Transverse colon (tissue), 4 donors: ENCODE measurements at regions not wholly inside any gene's neighbourhood (a gene's known extent, or its start where the extent isn't known, plus 50 kb on each side); places are given as distances from the start of the nearest gene placed in this dataset.

Source experiments
- DNase-seq: peaks from one replicate; pipeline ENCODE4 v3.0.0-alpha.2; 2019
- H3K27ac ChIP-seq, 4 donors: fragments of 200-600 bp; sonication (generic); 2 replicates each; pipeline ENCODE4 v1.5.1; 2016 to 2018; ENCODE audit warnings: inconsistent platforms in 4 of 4
- H3K27me3 ChIP-seq: fragments of 200-600 bp; sonication (generic); 2 replicates; pipeline ENCODE4 v1.5.1; 2017; ENCODE audit warnings: inconsistent platforms
- H3K36me3 ChIP-seq, 4 donors: fragments of 200-600 bp; sonication (generic); 2 replicates each; pipeline ENCODE4 v1.5.1; 2017 to 2019; ENCODE audit warnings: inconsistent platforms in 4 of 4
- H3K4me1 ChIP-seq, 4 donors: fragments of 200-600 bp; sonication (generic); 2 replicates each; pipeline ENCODE4 v1.5.1; 2017 to 2020; ENCODE audit warnings: inconsistent platforms in 4 of 4
- H3K4me3 ChIP-seq, 4 donors: fragments of 200-600 bp; sonication (generic); 1 replicate in 1 of 4; 2 replicates in 3 of 4; pipeline versions ENCODE4 v1.5.1 to v1.6.1; 2017 to 2019; ENCODE audit warnings: inconsistent platforms in 4 of 4
- H3K9me3 ChIP-seq, 2 donors: fragments of 200-600 bp; sonication (generic); 2 replicates each; pipeline ENCODE4 v1.5.1; 2017 to 2019; ENCODE audit warnings: inconsistent platforms in 2 of 2
- EP300 ChIP-seq: sonication (generic); formaldehyde crosslinking; IDR thresholded peaks from one replicate; pipeline ENCODE4 v1.6.1; 2017; ENCODE audit warnings: antibody characterized with exemption, low read depth
- POLR2A ChIP-seq: fragments of 450-650 bp; IDR thresholded peaks from one replicate; pipeline ENCODE4 v1.6.1; 2016; ENCODE audit warnings: antibody characterized with exemption, mild to moderate bottlenecking, moderate library complexity
- POLR2AphosphoS5 ChIP-seq, 3 donors: sonication (generic); formaldehyde crosslinking; IDR thresholded peaks; one replicate each; pipeline ENCODE4 v1.6.1; 2016; ENCODE audit warnings: antibody characterized with exemption in 3 of 3
- WGBS, 2 donors: methylation state at CpG; one replicate each; pipeline ENCODE4 v1.1.5; 2018; ENCODE audit warnings: low coverage in 1 of 2; 5-methylcytosine and 5-hydroxymethylcytosine counted together
- in situ Hi-C, 4 donors: fragments of 200-750 bp; cut with MboI; loops; one replicate each; pipeline versions ENCODE4 v1.15.0 to v1.15.1; 2017; ENCODE audit warnings: low sequenced_read_pairs in 3 of 4, low pct_ligation_motif_present in 1 of 4, low pct_unique_long_range_greater_than_20kb in 1 of 4
- intact Hi-C: fragments of 100-400 bp; cut with DNase I; formaldehyde crosslinking; loops from one replicate; pipeline ENCODE4 v1.15.1; 2023; ENCODE audit warnings: low total_unique reads
- TF ChIP-seq, protein P1 (sequence below), 5 experiments: fragments of 200-600 bp in 3 of 5; fragments of 450-650 bp in 2 of 5; sonication (generic) in 3 of 5; IDR thresholded peaks; 1 replicate in 2 of 5; 2 replicates in 3 of 5; pipeline ENCODE4 v1.5.1; 2016 to 2017; ENCODE audit warnings: antibody characterized with exemption in 5 of 5, inconsistent platforms in 3 of 5, mild to moderate bottlenecking in 2 of 5, moderate library complexity in 1 of 5

GRCh38 chr2:199113111-199113510, 344.6 kb downstream of the SATB2 start:
- H3K4me1 ChIP-seq: no peaks in the 10 kb centered on the region
- no peak for DNase-seq
- no peaks in the 10 kb centered on the region for H3K27me3 ChIP-seq
- in situ Hi-C loops: no loop called here
- H3K4me3 ChIP-seq: no peak overlapping the region
- WGBS, 2 donors: 94 to 96% methylated on average over 2 of the region's 2 CpGs
- intact Hi-C loops: no loop called here
- H3K27ac ChIP-seq: no peak overlapping the region
- no peaks in the 10 kb centered on the region for H3K36me3 ChIP-seq
- no peaks in the 10 kb centered on the region for H3K9me3 ChIP-seq
- TF ChIP-seq POLR2AphosphoS5 (IDR thresholded peaks at IDR 0.05) (no peak), POLR2A (no peak), EP300 (no peak)
- TF ChIP-seq, protein P1, sequence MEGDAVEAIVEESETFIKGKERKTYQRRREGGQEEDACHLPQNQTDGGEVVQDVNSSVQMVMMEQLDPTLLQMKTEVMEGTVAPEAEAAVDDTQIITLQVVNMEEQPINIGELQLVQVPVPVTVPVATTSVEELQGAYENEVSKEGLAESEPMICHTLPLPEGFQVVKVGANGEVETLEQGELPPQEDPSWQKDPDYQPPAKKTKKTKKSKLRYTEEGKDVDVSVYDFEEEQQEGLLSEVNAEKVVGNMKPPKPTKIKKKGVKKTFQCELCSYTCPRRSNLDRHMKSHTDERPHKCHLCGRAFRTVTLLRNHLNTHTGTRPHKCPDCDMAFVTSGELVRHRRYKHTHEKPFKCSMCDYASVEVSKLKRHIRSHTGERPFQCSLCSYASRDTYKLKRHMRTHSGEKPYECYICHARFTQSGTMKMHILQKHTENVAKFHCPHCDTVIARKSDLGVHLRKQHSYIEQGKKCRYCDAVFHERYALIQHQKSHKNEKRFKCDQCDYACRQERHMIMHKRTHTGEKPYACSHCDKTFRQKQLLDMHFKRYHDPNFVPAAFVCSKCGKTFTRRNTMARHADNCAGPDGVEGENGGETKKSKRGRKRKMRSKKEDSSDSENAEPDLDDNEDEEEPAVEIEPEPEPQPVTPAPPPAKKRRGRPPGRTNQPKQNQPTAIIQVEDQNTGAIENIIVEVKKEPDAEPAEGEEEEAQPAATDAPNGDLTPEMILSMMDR (IDR thresholded peaks at IDR 0.05): no peak

DNA sequence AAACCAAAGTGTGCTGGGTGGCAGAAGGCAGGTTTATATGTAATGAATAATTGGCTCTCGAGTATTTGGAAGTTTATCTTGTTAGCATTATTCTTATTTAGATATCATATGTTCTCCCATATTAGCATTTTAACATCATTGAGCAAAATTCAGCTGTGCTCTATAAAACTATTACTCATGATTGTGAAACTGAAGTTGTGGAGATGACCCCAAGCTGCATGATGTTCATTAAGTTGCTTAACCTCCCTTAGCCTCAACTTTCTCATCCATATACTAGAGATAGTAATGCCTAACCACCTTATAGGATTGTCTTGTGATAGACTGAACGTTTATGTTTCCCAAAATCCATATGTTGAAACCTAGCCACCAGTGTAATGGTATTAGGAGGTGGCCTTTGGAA, 346.3 kb downstream of the SATB2 start:
- intact Hi-C loops: no loop called here
- H3K9me3 ChIP-seq: no peaks in the 10 kb centered on the region
- no peak for DNase-seq
- H3K4me1 ChIP-seq: no peaks in the 10 kb centered on the region
- 63 to 65% methylated on average over 2 of the region's 2 CpGs for WGBS, 2 donors
- H3K27me3 ChIP-seq: no peaks in the 10 kb centered on the region
- H3K4me3 ChIP-seq: no peak overlapping the region
- H3K27ac ChIP-seq: no peak overlapping the region
- in situ Hi-C loops: no loop called here
- H3K36me3 ChIP-seq: no peaks in the 10 kb centered on the region
- TF ChIP-seq POLR2A (no peak), EP300 (no peak), POLR2AphosphoS5 (IDR thresholded peaks at IDR 0.05) (no peak)
- TF ChIP-seq, protein P1 (IDR thresholded peaks at IDR 0.05): no peak

- Histone ChIP-seq H3K27me3 (no peaks in the 10 kb centered on the region), H3K9me3 (no peaks in the 10 kb centered on the region), H3K27ac (no peak overlapping the region), H3K4me1 (no peaks in the 10 kb centered on the region), H3K4me3 (no peak overlapping the region), H3K36me3 (no peaks in the 10 kb centered on the region)
- in situ Hi-C loops: no loop called here
- no peak for TF ChIP-seq POLR2A
- TF ChIP-seq, protein P1 (IDR thresholded peaks at IDR 0.05): no peak
- TF ChIP-seq POLR2AphosphoS5 (IDR thresholded peaks at IDR 0.05): no peak
- TF ChIP-seq EP300: no peak
- intact Hi-C loops: no loop called here
- WGBS, 2 donors: 87 to 100% methylated on average over 1 of the region's 1 CpG
- DNase-seq: no peak
These were observed 349.7 kb downstream of the SATB2 start for GRCh38 chr2:199108056-199108455.

GRCh38 chr2:199105826-199106225, 351.9 kb downstream of the SATB2 start:
- Histone ChIP-seq H3K4me3 (no peak overlapping the region), H3K4me1 (no peaks in the 10 kb centered on the region), H3K9me3 (no peaks in the 10 kb centered on the region), H3K36me3 (no peaks in the 10 kb centered on the region), H3K27me3 (no peaks in the 10 kb centered on the region), H3K27ac (no peak overlapping the region)
- in situ Hi-C loops: no loop called here
- no peak for DNase-seq
- TF ChIP-seq POLR2AphosphoS5 (IDR thresholded peaks at IDR 0.05) (no peak), EP300 (no peak), POLR2A (no peak)
- TF ChIP-seq, protein P1 (IDR thresholded peaks at IDR 0.05): no peak
- 58 to 69% methylated on average over 3 of the region's 3 CpGs for WGBS, 2 donors
- intact Hi-C loops: no loop called here
